ENCODE measurements at regions not wholly inside any gene's neighbourhood (a gene's known extent, or its start where the extent isn't known, plus 50 kb on each side); places are given as distances from the start of the nearest gene placed in this dataset.

GRCh38 chrX:18034504-18034903 lies 173.4 kb upstream of the RAI2 start:
- TF ChIP-seq EP300 (IDR thresholded peaks at IDR 0.05) (no peak), POLR2AphosphoS5 (IDR thresholded peaks at IDR 0.05) (no peak), CTCF (IDR thresholded peaks at IDR 0.05) (no peak), POLR2A (IDR thresholded peaks at IDR 0.05) (no peak)

Data from gastroesophageal sphincter (tissue), 3 donors.